LNCAP (cell line): ENCODE measurements at regions not wholly inside any gene's neighbourhood (a gene's known extent, or its start where the extent isn't known, plus 50 kb on each side); places are given as distances from the start of the nearest gene placed in this dataset.

Experiments used
- TF ChIP-seq, protein P1 (sequence below): fragments of 450-650 bp; IDR thresholded peaks from 2 replicates; pipeline ENCODE4 v1.5.1; 2017; ENCODE audit warnings: mild to moderate bottlenecking

DNA sequence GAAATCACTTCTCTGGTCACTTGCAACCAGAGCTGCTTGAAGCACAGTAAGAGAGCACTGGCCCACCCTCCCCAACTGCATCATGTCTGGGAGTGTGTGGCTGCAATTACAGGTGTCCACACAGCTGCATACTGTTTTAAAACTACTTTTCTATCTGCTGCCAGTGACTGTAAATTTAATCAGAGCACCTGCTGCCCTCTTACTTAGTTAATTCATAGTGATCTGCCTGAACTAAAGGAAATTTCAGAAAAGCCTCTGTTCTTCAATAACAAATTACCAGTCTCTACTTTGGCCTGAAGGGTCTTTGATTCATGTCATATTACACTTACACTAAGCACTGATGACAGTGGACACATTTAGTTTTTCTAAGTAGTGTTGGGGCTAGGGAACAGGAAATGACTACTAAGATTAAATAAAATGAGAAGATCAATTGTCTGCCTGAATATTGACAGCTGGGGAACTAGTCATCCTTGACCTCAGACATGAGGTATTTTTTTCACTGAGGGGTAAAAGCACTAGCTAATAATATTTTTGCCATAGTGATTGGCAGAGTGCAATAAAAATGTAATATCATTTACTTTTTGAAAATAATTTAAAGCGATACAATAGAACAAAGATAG is 788.9 kb upstream of the GRAMD2B start:
- TF ChIP-seq, protein P1, sequence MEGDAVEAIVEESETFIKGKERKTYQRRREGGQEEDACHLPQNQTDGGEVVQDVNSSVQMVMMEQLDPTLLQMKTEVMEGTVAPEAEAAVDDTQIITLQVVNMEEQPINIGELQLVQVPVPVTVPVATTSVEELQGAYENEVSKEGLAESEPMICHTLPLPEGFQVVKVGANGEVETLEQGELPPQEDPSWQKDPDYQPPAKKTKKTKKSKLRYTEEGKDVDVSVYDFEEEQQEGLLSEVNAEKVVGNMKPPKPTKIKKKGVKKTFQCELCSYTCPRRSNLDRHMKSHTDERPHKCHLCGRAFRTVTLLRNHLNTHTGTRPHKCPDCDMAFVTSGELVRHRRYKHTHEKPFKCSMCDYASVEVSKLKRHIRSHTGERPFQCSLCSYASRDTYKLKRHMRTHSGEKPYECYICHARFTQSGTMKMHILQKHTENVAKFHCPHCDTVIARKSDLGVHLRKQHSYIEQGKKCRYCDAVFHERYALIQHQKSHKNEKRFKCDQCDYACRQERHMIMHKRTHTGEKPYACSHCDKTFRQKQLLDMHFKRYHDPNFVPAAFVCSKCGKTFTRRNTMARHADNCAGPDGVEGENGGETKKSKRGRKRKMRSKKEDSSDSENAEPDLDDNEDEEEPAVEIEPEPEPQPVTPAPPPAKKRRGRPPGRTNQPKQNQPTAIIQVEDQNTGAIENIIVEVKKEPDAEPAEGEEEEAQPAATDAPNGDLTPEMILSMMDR, result no peak

DNA sequence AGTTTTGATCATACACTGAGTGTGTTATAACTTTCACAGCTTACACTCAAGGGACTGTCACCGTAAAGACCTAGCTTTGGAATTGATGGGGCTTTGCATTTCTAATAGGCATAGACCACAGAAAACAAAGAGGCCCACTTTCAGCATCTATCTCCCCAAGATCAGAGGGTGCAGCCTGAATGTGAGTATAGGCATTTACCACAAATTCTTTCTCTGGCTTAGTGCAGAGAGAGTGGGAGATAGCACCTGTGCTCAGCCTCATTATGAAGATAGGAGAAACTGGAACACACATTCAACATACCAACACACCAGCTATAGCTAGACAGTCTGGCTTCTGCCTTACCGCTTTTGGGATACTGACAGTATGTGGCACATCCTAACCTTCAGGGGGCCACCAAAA is 783.4 kb upstream of the GRAMD2B start:
- TF ChIP-seq, protein P1, result no peak

DNA sequence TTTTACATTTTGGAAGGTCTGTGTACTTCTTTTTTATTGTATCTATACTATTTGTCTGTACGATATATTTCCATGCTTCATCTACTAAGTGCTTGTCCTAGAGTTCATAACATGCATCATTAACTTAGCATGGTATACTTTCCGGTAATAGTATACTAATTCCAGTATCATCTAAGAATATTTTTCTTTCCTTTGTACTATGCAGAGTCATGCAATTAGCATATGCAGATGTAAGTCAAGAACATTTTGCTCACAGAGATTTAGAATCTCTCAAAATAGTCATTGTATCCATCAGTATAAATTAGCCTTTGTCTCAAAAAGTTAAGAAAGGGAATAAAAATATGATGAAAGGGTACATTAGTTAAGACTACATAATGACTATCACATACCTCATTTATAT is 770.4 kb upstream of the GRAMD2B start:
- TF ChIP-seq, protein P1, result no peak

GRCh38 chr5:125654392-125654791 is 768.8 kb upstream of the GRAMD2B start:
- TF ChIP-seq, protein P1, result no peak

DNA sequence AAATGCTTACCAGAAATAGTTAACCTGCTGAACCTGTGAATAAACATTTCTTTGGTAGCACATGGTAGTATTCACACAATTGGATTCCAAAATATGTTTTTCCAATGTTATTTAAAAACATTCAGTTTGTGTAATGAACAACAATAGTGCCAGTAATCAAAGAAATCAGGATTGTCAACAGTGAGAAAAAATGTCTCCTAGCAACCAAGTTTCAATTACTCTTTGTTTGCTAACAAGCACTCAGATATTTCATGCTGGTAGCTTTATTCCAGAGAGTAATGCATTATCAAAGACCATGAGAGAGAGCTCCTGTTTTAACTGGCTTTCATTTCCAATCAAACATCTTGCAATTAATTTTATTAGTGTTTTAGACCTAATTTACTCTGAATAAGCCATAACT is 768.1 kb upstream of the GRAMD2B start:
- TF ChIP-seq, protein P1, result no peak

DNA sequence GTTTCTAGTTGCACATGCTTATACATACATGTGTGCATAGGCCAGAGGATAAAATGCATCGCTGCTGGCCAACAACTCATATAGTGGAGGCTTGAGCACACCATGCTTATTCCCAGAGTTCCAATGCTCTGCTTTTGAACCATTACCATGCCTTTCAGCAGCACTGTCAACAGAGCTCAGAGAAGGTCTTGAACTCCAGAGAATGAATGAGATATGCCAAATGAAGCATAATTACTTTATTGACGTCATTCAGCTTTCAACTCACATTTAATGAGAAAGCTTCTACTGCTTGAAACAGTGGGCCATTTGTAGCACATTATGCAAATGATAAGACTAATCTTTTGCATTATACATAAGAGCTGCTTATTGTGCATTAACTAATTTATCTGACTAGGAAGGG is 765.3 kb upstream of the GRAMD2B start:
- TF ChIP-seq, protein P1, result no peak

- TF ChIP-seq, protein P1, result no peak
These were observed 763.7 kb upstream of the GRAMD2B start for GRCh38 chr5:125659316-125660023.
